ENCODE measurements at regions not wholly inside any gene's neighbourhood (a gene's known extent, or its start where the extent isn't known, plus 50 kb on each side); places are given as distances from the start of the nearest gene placed in this dataset.

GRCh38 chr6:1554141-1554475 lies 55.6 kb upstream of the FOXC1 start:
- DNase-seq: peak; percentile 26

GRCh38 chr6:1554476-1555310 lies 55.0 kb upstream of the FOXC1 start:
- peak; percentile 85 for DNase-seq

GRCh38 chr6:1558388-1558787 lies 51.3 kb upstream of the FOXC1 start:
- DNase-seq: no peak

All from stimulated activated CD4-positive, alpha-beta T cell treated with anti-CD3 and anti-CD28 coated beads, Interleukin-15, amount 100 ng/mL, for 24 hours (primary cell).